ENCODE measurements at regions not wholly inside any gene's neighbourhood (a gene's known extent, or its start where the extent isn't known, plus 50 kb on each side); places are given as distances from the start of the nearest gene placed in this dataset.

DNA sequence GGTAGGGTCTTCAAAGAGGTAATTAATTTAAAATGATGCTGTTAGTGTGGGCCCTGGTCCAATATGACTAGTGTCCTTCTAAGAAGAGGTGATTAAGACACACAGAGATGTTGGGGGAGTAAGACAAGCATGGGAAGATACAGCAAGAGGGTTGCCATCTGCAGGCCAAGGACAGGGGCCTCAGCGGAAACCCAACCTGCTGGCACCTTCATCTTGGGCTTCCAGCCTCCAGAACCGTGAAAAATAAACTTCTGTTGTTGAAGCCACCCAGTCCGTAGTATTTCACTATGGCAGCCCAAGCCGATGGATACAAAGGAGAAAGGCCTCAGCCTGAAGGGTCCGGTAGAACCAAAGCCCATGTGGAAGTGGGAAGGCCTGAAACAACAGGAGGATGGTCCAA is 161.7 kb upstream of the UBE2E1 start:
- no peak for DNase-seq (ENCODE audit: low read depth in 2 of 2)

DNA sequence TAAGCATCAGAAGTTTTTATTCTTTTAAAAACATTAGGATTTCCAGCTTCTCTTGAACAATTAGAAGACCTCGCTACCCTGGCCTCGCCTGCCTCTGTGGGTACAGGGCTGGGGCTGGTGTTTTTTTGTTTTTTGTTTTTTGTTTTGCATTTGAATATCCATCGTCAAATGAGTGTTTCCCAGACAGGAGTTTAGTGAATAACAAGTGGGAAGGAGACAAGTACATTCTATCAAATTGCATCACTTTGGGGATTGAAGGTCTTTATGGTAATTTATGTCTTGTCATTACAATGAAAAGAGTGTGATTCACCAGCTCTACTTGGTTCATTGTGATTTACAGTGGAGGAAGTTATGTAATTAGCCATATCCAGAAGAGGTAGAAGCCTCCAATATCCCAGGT is 161.1 kb upstream of the UBE2E1 start:
- no peak for DNase-seq (ENCODE audit: low read depth in 2 of 2)

GRCh38 chr3:23645533-23646183 is 160.1 kb upstream of the UBE2E1 start:
- DNase-seq (ENCODE audit: low read depth in 2 of 2), result no peak

GRCh38 chr3:23646184-23646920 is 159.4 kb upstream of the UBE2E1 start:
- no peak for DNase-seq (ENCODE audit: low read depth in 2 of 2)

DNA sequence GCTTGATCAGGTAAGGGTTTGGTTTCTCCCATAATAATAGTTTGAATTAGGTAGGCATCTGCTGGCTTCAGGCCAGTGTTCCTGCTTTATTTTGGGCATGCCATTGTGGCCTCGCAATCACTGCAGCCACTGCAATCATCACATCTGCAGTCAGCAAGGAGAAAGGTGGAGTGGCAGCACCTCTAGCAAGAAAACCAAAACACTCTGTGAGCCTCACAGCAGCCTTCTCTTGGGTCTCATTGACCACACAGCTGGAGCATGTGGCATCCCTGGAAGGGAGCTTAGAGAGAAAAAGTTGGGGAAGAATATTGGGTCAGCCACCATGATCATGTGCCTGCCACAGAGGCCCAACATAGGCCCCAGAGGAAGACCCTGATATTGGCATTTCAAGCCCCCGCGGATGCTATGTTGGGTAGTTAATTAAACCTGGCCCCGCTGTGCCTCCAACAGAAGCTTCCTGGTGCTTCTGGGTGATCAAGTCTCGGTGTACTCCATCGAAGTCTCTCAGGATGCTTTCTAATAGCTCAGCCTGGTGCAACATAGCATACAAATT is 158.0 kb upstream of the UBE2E1 start:
- DNase-seq (ENCODE audit: low read depth in 2 of 2), result no peak

DNA sequence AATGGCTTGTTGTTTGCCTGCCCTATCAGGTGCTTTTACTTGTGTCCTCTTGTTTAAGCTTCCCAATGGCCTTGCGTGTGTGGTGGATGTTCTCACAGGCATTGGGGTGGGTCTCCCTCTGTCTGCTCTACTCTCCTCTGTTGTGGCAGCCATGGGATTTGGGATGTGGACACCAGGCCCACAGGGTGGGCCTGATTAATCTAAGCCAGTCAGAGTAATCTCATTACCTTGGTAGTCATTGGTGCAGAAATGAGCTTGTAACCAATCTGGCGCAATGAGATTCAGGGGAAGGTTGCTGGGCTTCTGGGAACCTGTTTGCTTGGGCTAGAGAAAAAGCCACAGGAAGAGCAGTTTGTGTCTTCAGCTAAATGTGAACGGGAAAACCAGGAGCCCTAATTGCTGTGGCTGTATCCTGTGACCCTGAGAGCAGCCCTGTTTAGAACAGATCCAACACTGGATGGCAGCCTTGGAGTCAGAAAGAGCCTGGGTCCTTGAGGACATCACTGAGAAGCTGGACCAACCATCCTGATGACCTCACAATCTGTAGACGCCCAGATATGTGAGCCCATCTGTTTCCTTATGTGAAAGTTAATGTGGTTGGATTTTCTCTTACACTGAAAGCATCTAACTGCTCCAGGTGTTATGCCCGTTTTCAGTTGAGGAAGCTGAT is 157.3 kb upstream of the UBE2E1 start:
- no peak for DNase-seq (ENCODE audit: low read depth in 2 of 2)

- no peak for DNase-seq (ENCODE audit: low read depth in 2 of 2)
These were observed 156.8 kb upstream of the UBE2E1 start for GRCh38 chr3:23648996-23649395.

DNA sequence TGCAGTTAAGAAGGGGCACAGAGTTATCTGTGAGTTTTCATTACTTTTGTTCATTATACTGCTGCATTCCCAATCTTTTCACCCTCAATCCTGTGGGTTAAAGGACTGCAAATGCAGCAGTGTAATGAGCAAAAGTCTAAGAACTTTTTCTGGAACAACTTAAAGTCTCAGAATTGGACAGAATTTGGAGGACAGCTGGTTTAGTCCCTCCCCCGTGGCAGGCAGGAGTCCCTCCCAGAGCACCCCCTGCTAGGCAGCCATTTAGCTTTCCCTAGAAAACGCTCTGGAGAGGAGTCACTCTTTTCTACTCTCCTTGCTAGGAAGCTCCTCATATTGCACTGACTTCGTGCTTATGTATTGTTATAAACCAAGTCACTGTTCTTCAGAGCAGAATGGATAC is 156.3 kb upstream of the UBE2E1 start:
- no peak for DNase-seq (ENCODE audit: low read depth in 2 of 2)

- DNase-seq (ENCODE audit: low read depth in 2 of 2), result no peak
These were observed 155.2 kb upstream of the UBE2E1 start for GRCh38 chr3:23650371-23651140.

- DNase-seq (ENCODE audit: low read depth in 2 of 2), result no peak
These were observed 151.9 kb upstream of the UBE2E1 start for GRCh38 chr3:23653647-23654525.

- no peak for DNase-seq (ENCODE audit: low read depth in 2 of 2)
These were observed 151.2 kb upstream of the UBE2E1 start for GRCh38 chr3:23654571-23654970.

GRCh38 chr3:23655749-23656148 is 150.0 kb upstream of the UBE2E1 start:
- DNase-seq (ENCODE audit: low read depth in 2 of 2), result no peak

DNA sequence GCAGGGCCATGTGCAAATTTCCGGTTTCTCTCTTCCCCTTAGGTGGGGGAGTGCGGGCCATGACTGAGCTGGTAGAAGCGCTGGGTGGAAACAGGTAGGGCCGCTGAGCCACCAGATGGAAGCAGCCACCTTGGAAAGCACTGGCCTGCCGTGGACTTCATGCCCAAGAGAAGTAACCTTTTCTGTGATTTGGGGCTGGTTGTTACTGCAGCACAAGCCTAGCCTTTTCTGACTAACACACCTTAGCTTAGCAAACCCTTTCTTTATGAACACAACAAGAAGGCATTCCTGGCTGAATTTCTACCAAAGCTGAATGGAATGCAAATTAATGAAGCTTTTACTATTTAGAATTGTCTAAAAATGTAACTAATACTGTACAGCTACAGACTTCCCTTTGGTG is 149.6 kb upstream of the UBE2E1 start:
- DNase-seq (ENCODE audit: low read depth in 2 of 2), result no peak

- no peak for DNase-seq (ENCODE audit: low read depth in 2 of 2)
These were observed 148.9 kb upstream of the UBE2E1 start for GRCh38 chr3:23656821-23657220.

- no peak for DNase-seq (ENCODE audit: low read depth in 2 of 2)
These were observed 148.1 kb upstream of the UBE2E1 start for GRCh38 chr3:23657647-23658046.

DNA sequence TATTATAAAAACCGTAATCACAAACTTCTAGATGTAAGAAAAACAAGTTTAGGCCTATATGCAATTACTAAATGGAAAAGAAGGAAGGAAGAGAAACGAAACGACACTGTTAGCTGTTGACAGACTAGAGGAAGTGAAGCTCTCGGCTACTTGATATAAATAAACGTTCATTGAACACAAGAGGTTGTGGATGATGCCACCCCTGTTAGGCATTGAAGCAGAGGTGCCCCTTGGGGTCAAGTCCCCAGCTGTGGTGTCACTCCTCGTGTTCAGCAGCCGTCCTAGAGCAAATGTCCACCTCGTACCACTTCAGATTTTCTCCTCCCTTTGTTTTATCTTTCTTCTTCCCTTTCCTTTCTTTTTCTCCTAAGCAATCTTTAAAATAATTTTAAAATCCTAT is 146.5 kb upstream of the UBE2E1 start:
- DNase-seq (ENCODE audit: low read depth in 2 of 2), result no peak

- DNase-seq (ENCODE audit: low read depth in 2 of 2), result no peak
These were observed 145.8 kb upstream of the UBE2E1 start for GRCh38 chr3:23659840-23660430.

- no peak for DNase-seq (ENCODE audit: low read depth in 2 of 2)
These were observed 143.6 kb upstream of the UBE2E1 start for GRCh38 chr3:23662079-23662617.

DNA sequence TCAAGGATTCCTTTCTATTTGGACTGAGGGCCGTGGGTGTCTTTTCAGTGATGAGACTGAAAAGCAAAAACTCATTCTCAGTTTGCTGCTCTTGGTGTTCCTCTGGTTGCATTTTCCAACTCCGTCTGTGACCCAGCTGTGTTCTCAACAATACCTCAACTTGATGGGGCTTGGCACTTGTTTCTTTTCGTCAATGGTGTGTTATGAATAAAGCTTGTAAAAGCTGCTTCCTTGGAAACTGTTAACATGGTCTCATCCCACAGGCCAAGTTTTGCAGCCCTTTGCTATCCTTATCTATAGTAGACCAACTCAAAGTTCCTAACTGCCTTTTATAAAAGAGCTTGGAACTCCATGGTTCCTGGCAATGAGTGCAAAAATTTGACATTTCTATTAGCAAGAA is 142.5 kb upstream of the UBE2E1 start:
- DNase-seq (ENCODE audit: low read depth in 2 of 2), result no peak

DNA sequence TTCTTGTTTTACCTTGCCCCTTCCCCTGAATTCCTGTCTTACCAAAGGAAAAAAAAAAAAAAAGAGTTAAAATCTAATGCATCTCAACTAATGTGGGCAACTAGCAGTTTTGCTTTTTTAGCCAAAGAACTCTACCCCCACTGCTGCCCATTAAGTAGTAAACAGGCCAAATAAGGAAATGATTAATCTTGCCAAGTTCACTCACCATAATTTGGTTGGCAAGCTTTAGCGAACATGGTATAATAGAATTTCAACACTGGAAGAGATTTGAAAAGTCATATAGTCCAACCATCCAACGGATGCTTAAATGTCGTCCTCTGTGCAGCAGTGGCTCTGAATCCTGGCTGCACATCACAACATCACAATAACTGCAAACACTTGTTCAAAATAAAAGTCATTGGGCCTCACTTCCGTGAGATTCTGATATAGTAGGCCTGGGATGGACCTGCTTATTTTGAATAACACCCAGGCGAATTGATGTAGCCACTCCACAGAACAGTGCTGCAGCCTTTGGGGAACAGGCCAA is 142.0 kb upstream of the UBE2E1 start:
- no peak for DNase-seq (ENCODE audit: low read depth in 2 of 2)
